Ovary (tissue), 3 donors: ENCODE measurements at regions not wholly inside any gene's neighbourhood (a gene's known extent, or its start where the extent isn't known, plus 50 kb on each side); places are given as distances from the start of the nearest gene placed in this dataset.

ENCODE experiments used
- POLR2A ChIP-seq: fragments of 450-650 bp; IDR thresholded peaks from one replicate; pipeline ENCODE4 v1.6.1; 2017; ENCODE audit warnings: antibody characterized with exemption, mild to moderate bottlenecking, moderate library complexity
- TF ChIP-seq, protein P1 (sequence below), 3 donors: fragments of 450-650 bp in 2 of 3; fragments of 200-600 bp in 1 of 3; IDR thresholded peaks; one replicate each; pipeline versions ENCODE4 v1.5.1 to v1.8.0; 2016 to 2022; ENCODE audit warnings: antibody characterized with exemption in 3 of 3, mild to moderate bottlenecking in 1 of 3
- donor health status: DM: no; HTN: no; CAD: no.

DNA sequence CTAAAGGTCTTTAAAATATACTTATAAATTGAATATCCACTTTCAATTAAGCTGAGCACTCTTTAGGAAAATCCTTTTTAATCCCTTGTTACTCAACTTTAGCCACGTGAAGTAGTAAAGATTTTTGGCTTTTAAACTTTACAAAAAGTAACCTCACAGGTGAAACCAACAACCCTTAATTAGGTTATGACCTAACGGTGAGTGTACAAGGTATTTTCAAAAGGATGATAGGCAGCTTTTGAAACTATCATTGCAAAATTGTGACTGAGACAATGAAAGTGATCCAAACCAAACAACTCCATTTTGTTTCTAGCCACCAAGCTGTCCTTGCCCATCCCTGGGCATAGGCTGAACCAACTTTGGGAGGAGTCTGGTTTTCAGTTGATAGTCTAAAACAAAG lies 940.2 kb downstream of the OTOL1 start:
- TF ChIP-seq, protein P1, sequence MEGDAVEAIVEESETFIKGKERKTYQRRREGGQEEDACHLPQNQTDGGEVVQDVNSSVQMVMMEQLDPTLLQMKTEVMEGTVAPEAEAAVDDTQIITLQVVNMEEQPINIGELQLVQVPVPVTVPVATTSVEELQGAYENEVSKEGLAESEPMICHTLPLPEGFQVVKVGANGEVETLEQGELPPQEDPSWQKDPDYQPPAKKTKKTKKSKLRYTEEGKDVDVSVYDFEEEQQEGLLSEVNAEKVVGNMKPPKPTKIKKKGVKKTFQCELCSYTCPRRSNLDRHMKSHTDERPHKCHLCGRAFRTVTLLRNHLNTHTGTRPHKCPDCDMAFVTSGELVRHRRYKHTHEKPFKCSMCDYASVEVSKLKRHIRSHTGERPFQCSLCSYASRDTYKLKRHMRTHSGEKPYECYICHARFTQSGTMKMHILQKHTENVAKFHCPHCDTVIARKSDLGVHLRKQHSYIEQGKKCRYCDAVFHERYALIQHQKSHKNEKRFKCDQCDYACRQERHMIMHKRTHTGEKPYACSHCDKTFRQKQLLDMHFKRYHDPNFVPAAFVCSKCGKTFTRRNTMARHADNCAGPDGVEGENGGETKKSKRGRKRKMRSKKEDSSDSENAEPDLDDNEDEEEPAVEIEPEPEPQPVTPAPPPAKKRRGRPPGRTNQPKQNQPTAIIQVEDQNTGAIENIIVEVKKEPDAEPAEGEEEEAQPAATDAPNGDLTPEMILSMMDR (IDR thresholded peaks at IDR 0.05), result no peak
- no peak for TF ChIP-seq POLR2A
